Posterior vena cava (tissue), 2 donors: ENCODE measurements at regions not wholly inside any gene's neighbourhood (a gene's known extent, or its start where the extent isn't known, plus 50 kb on each side); places are given as distances from the start of the nearest gene placed in this dataset.

Experiments
- DNase-seq: peaks from one replicate; pipeline ENCODE4 v3.0.0-alpha.2; 2020; ENCODE audit warnings: low spot score
- intact Hi-C, 2 donors: fragments of 100-400 bp; cut with DNase I; formaldehyde crosslinking; loops; one replicate each; pipeline versions ENCODE4 v1.14.1 to v1.14.2; 2022 to 2023
- donor health status: DM: yes; HTN: yes; CAD: no.
- donor health status: DM: yes; HTN: yes; CAD: no.

DNA sequence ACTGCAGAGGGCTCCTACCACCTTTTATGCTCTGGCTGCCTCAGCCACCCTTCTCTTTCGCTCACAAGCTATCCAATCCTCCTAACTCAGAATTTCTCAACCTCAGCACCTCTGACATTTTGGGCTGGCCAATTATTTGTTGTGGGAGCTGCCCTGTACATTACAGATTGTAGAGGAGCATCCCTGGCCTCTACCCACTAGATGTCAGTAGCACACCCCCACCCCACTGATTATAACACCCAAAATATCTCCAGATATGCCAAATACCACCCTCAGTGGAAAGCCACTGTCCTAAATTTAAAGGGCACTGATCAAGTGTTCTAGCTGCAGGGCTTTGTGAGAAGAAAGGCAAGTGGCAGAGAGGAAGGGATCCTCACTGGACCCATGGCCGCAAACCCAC, 443.1 kb downstream of the SOX6 start:
- intact Hi-C loops: no loop called here
- DNase-seq: no peak
